Fibroblast of mammary gland (primary cell): ENCODE measurements at regions not wholly inside any gene's neighbourhood (a gene's known extent, or its start where the extent isn't known, plus 50 kb on each side); places are given as distances from the start of the nearest gene placed in this dataset.

Experiments
- DNase-seq: peaks from one replicate; pipeline ENCODE4 v3.0.0-alpha.2; 2010; ENCODE audit warnings: low read depth
- H3K4me3 ChIP-seq: 2 replicates; pipeline ENCODE4 v1.5.1; 2011; ENCODE audit warnings: low read depth, mild to moderate bottlenecking, low read length, moderate library complexity; ENCODE audit not compliant: control insufficient read depth
- CTCF ChIP-seq: conservative IDR thresholded peaks from 2 replicates; pipeline ENCODE4 v1.5.1; 2011; ENCODE audit warnings: low read depth, low read length, inconsistent platforms; ENCODE audit not compliant: control insufficient read depth, insufficient read depth

- H3K4me3 ChIP-seq = no peak overlapping the region
- DNase-seq = no peak
- no peak for TF ChIP-seq CTCF
These were observed 904.2 kb upstream of the MIR17HG start for GRCh38 chr13:90443268-90443667.

- no peak overlapping the region for H3K4me3 ChIP-seq
- no peak for TF ChIP-seq CTCF
- DNase-seq = no peak
These were observed 903.3 kb upstream of the MIR17HG start for GRCh38 chr13:90444232-90444631.

GRCh38 chr13:90445179-90445578 is 902.3 kb upstream of the MIR17HG start:
- no peak overlapping the region for H3K4me3 ChIP-seq
- no peak for TF ChIP-seq CTCF
- peak; percentile 88 for DNase-seq

GRCh38 chr13:90447034-90447733 is 900.3 kb upstream of the MIR17HG start:
- DNase-seq = no peak
- no peak for TF ChIP-seq CTCF
- H3K4me3 ChIP-seq = no peak overlapping the region

- DNase-seq = peak; percentile 69
- no peak for TF ChIP-seq CTCF
These were observed 899.8 kb upstream of the MIR17HG start for GRCh38 chr13:90447734-90448101.

GRCh38 chr13:90448466-90449037 is 898.9 kb upstream of the MIR17HG start:
- DNase-seq = no peak
- no peak overlapping the region for H3K4me3 ChIP-seq

More at GRCh38 chr13:90447734-90448101, 899.8 kb upstream of the MIR17HG start:
- no peak overlapping the region for H3K4me3 ChIP-seq

More at GRCh38 chr13:90448466-90449037, 898.9 kb upstream of the MIR17HG start:
- TF ChIP-seq CTCF = no peak
